NT2/D1 (cell line): ENCODE measurements at regions not wholly inside any gene's neighbourhood (a gene's known extent, or its start where the extent isn't known, plus 50 kb on each side); places are given as distances from the start of the nearest gene placed in this dataset.

Experiments
- SUZ12 ChIP-seq: IDR thresholded peaks from 2 replicates; pipeline ENCODE4 v1.6.1; 2011; ENCODE audit not compliant: insufficient read length, insufficient read depth; ENCODE audit errors: extremely low read depth
- YY1 ChIP-seq: IDR thresholded peaks from 2 replicates; pipeline ENCODE4 v1.6.1; 2011; ENCODE audit not compliant: insufficient read length, insufficient read depth
- ZNF274 ChIP-seq: IDR thresholded peaks from 2 replicates; pipeline ENCODE4 v1.6.1; 2011; ENCODE audit warnings: mild to moderate bottlenecking, low read depth, low read length

- TF ChIP-seq YY1 = no peak
- TF ChIP-seq SUZ12 = no peak
- no peak for TF ChIP-seq ZNF274
These were observed 82.4 kb upstream of the C21orf91 start for GRCh38 chr21:17901458-17902079.
